Keratinocyte (primary cell): ENCODE measurements at regions not wholly inside any gene's neighbourhood (a gene's known extent, or its start where the extent isn't known, plus 50 kb on each side); places are given as distances from the start of the nearest gene placed in this dataset.

ENCODE experiments used
- CTCF ChIP-seq, 3 experiments: IDR thresholded peaks in 1 of 3; conservative IDR thresholded peaks in 1 of 3; optimal IDR thresholded peaks in 1 of 3; 2 replicates in 2 of 3; 3 replicates in 1 of 3; pipeline versions ENCODE3 to v1.5.1; 2011; ENCODE audit warnings: low read length in 3 of 3, mild to moderate bottlenecking in 3 of 3, moderate library complexity in 2 of 3, control low read depth in 1 of 3, inconsistent platforms in 1 of 3; ENCODE audit not compliant: insufficient read depth in 2 of 3; ENCODE audit errors: extremely low read depth in 1 of 3
- EZH2 ChIP-seq: IDR thresholded peaks from one replicate; pipeline ENCODE4 v1.6.1; 2012; ENCODE audit warnings: inconsistent platforms, mild to moderate bottlenecking, low read length, moderate library complexity

- no peak for TF ChIP-seq CTCF (optimal IDR thresholded peaks at IDR 0.05 in 1 of 3, IDR thresholded peaks at IDR 0.05 in 1 of 3, conservative IDR thresholded peaks at IDR 0.05 in 1 of 3; ENCODE audit: extremely low read depth in 1 of 3, insufficient read depth in 2 of 3, low read length in 3 of 3)
- TF ChIP-seq EZH2: no peak
Measured at GRCh38 chr11:133681901-133682300, 149.6 kb upstream of the OPCML start.
